AG04449 (cell line): ENCODE measurements at regions not wholly inside any gene's neighbourhood (a gene's known extent, or its start where the extent isn't known, plus 50 kb on each side); places are given as distances from the start of the nearest gene placed in this dataset.

Experiments
- CTCF ChIA-PET: fragments of 350-600 bp; formaldehyde crosslinking; extraction: SDS; loops from one replicate; lab custom pipeline; 2021; ENCODE audit warnings: antibody characterized with exemption; lab: Yijun Ruan, JAX
- POLR2A ChIA-PET: fragments of 400-600, 350-600 bp; formaldehyde crosslinking; extraction: SDS; loops from one replicate; lab custom pipeline; 2020; ENCODE audit warnings: antibody characterized with exemption, inconsistent platforms; lab: Yijun Ruan, JAX
- DNase-seq: peaks from one replicate; pipeline ENCODE4 v3.0.0-alpha.2; 2010; ENCODE audit warnings: low read depth, low spot score
- H3K4me3 ChIP-seq: 2 replicates; pipeline ENCODE4 v1.5.1; 2011; ENCODE audit warnings: low read depth, mild to moderate bottlenecking, control low read depth, low read length
- TF ChIP-seq, protein P1 (sequence below): IDR thresholded peaks from one replicate; pipeline ENCODE4 v1.5.1; 2011; ENCODE audit warnings: mild to moderate bottlenecking, moderate library complexity, low read length, control low read depth, inconsistent platforms; ENCODE audit not compliant: insufficient read depth; ENCODE audit errors: missing control alignments

DNA sequence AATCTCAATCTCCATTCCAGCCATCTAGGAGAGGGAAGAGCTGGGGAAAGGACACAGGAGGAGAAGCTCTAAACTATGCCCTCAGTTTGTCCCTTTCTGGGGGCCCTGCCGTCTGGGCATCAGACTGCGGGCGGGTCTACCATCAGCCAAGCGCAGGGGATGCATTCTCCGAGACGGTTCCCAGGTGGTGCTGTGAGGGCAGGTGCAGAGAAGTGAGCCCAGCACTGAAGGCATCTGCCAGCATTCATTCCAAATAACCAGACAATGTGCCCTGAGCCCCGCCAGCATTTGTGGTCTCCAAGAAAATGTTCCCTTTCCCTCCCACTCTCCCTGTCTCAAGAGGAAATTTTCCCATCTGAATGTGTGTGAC is 265.7 kb downstream of the XXYLT1 start:
- no peak for DNase-seq
- ChIA-PET CTCF (interaction anchor here (1.2 kb wide), 1 partner anchor 14 kb away, joined by 3 read pairs; no protein-coding TSS in a partner anchor), POLR2A (no interaction called here)
- TF ChIP-seq, protein P1, sequence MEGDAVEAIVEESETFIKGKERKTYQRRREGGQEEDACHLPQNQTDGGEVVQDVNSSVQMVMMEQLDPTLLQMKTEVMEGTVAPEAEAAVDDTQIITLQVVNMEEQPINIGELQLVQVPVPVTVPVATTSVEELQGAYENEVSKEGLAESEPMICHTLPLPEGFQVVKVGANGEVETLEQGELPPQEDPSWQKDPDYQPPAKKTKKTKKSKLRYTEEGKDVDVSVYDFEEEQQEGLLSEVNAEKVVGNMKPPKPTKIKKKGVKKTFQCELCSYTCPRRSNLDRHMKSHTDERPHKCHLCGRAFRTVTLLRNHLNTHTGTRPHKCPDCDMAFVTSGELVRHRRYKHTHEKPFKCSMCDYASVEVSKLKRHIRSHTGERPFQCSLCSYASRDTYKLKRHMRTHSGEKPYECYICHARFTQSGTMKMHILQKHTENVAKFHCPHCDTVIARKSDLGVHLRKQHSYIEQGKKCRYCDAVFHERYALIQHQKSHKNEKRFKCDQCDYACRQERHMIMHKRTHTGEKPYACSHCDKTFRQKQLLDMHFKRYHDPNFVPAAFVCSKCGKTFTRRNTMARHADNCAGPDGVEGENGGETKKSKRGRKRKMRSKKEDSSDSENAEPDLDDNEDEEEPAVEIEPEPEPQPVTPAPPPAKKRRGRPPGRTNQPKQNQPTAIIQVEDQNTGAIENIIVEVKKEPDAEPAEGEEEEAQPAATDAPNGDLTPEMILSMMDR = no peak
- H3K4me3 ChIP-seq = no peak overlapping the region

DNA sequence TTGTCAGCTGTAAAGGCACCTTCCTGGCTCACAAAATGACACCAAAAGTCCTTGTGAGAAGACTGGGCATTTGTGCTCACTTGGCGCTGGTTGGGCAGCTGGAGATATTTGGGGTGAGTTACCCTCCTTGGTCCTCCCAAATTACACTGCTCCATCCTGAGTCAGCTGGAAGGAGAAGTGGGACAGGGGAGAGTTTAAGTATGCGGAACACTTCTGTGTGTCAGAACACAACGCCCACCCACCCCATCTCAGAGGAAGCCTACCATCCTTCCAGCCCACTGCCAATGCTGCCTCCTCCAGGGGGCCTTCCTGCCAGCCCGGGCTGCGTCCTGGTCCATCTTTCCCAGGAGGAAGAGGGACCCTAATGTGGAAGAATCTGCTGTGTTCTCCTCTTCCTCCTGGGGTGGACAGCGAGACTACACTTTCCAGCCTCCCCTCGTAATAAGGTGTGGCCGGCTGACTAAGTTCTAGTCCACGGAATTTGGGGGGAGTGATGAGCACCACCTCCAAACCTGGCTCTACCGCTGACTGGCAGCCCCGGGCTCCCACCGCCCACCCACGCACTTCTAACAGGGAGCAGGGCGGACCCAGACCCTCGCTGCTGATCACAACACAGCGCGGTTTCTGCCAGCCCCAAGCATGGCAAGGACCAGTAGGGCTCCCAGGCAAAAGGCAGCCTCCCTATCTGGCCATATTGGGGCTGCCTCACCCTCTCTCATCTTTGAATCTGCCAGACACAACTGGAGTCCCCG is 265.0 kb downstream of the XXYLT1 start:
- ChIA-PET POLR2A (no interaction called here), CTCF (interaction anchor here (1.2 kb wide), 1 partner anchor 13 kb away, joined by 3 read pairs; no protein-coding TSS in a partner anchor)
- TF ChIP-seq, protein P1 = no peak
- DNase-seq = no peak
- no peak overlapping the region for H3K4me3 ChIP-seq

DNA sequence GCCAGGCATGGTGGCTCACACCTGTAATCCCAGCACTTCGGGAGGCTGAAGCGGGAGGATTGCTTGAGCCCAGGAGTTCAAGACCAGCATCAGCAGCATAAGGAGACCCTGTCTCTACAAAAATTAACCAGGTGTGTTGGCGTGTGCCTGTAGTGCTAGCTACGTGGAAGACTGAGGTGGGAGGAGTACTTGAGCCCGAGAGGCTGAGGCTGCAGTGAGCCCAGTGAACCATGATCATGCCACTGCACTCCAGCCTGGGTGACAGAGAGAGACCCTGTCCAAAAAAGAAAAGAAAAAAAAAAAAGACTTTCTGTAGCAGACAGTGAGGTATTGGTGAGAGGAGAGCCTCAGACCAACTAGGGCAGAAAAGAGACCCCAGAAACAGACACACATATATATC is 263.8 kb downstream of the XXYLT1 start:
- no peak overlapping the region for H3K4me3 ChIP-seq
- ChIA-PET CTCF (no interaction called here), POLR2A (no interaction called here)
- no peak for DNase-seq
- TF ChIP-seq, protein P1 = no peak

DNA sequence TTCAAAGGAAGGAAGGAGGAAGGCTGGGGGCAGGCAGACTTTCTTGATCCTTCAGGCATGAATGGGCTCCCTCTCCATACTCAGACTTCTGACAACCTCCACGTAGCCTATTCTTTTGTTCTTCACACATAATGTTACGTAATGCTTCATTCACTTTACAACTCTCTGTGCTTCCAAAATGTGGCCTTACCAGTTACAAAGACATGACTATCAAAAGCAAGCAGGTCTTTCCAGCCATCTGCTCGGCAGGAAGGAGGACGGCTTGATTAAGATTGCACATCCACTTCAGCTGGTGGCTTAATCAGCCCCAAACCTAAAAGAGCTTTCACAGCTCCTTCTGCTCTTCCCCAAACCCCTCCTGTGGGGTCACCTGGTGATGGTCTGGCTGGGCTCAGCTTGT is 263.2 kb downstream of the XXYLT1 start:
- no peak for DNase-seq
- TF ChIP-seq, protein P1 = no peak
- POLR2A ChIA-PET = no interaction called here
- CTCF ChIA-PET = interaction anchor here (1.5 kb wide), 1 partner anchor 11 kb away, joined by 3 read pairs; no protein-coding TSS in a partner anchor
- no peak overlapping the region for H3K4me3 ChIP-seq

DNA sequence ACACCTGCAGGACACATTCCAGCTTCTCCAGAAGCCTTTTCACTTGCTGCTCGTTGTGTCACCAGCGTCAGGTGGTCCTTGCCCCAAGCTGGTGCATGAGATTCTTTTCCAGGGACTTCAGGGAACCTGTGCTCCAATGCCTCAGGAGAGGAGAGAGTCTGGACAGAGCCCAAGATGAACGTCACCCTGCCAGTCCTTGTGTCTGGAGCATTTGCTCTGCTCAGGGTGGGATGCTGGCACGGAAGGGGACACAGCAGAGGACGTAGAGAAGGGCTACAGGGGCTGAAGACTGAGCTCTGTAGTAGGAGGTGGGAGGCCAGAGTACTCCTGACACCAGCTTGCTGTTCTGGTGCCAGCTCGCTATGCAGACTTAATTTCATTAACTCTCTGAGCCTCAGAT is 262.1 kb downstream of the XXYLT1 start:
- TF ChIP-seq, protein P1 = no peak
- no peak overlapping the region for H3K4me3 ChIP-seq
- ChIA-PET POLR2A (no interaction called here), CTCF (interaction anchor here (1.5 kb wide), 1 partner anchor 12 kb away, joined by 3 read pairs; no protein-coding TSS in a partner anchor)
- DNase-seq = no peak

DNA sequence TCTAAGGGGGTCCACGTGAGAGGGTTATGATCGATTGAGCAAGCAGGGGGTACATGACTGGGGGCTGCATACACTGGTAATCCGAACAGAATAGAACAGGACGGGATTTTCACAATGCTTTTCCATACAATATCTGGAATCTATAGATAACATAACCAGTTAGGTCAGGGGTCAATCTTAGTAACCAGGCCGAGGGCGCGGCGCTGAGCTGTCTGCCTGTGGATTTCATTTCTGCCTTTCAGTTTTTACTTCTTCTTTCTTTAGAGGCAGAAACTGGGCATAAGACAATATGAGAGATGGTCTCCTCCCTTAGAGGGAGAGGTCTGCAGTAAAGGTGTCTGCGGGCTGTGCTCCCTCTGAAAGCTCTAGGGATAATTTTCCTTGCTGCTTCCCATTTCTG is 261.3 kb downstream of the XXYLT1 start:
- no peak for DNase-seq
- TF ChIP-seq, protein P1 = no peak
- ChIA-PET POLR2A (no interaction called here), CTCF (no interaction called here)
- H3K4me3 ChIP-seq = no peak overlapping the region
